ENCODE measurements at regions not wholly inside any gene's neighbourhood (a gene's known extent, or its start where the extent isn't known, plus 50 kb on each side); places are given as distances from the start of the nearest gene placed in this dataset.

- Mint-ChIP-seq H3K4me1 (peaks cover 22% of the 10 kb centered on the region), H3K36me3 (peaks cover 6% of the 10 kb centered on the region), H3K4me3 (no peak overlapping the region), H3K9me3 (peaks cover 17% of the 10 kb centered on the region), H3K27me3 (ENCODE audit: low read depth) (no peaks in the 10 kb centered on the region; the same call in 1 of the 2 replicates), H3K27ac (no peak overlapping the region)
- CTCF ChIA-PET: no interaction called here
- ATAC-seq (no peak), DNase-seq (ENCODE audit: low spot score) (no peak)
- POLR2A ChIA-PET: no interaction called here
- TF ChIP-seq ESRRA (CRISPR knock-in tag; IDR thresholded peaks at IDR 0.05; ENCODE audit: borderline replicate concordance) (no peak), ZNF671 (CRISPR knock-in tag; IDR thresholded peaks at IDR 0.05) (no peak), ZBTB21 (CRISPR knock-in tag; IDR thresholded peaks at IDR 0.05; ENCODE audit: borderline replicate concordance) (no peak), KAT7 (CRISPR knock-in tag; IDR thresholded peaks at IDR 0.05; ENCODE audit: borderline replicate concordance) (no peak), ZNF138 (CRISPR knock-in tag; conservative IDR thresholded peaks at IDR 0.05) (no peak), EMX1 (CRISPR knock-in tag; IDR thresholded peaks at IDR 0.05) (no peak), PRRX2 (CRISPR knock-in tag; IDR thresholded peaks at IDR 0.05) (no peak), CTCF (IDR thresholded peaks at IDR 0.05) (no peak), GABPB1 (CRISPR knock-in tag; IDR thresholded peaks at IDR 0.05) (no peak), ZNF232 (CRISPR knock-in tag; IDR thresholded peaks at IDR 0.05) (no peak), ZMAT4 (CRISPR knock-in tag; IDR thresholded peaks at IDR 0.05) (no peak), HMGA2 (CRISPR knock-in tag; IDR thresholded peaks at IDR 0.05) (no peak)
These were observed 55.9 kb upstream of the BCL6 start for GRCh38 chr3:187801152-187801551.

GRCh38 chr3:187802203-187802927 lies 57.1 kb upstream of the BCL6 start:
- DNase-seq (ENCODE audit: low spot score): no peak
- ChIA-PET POLR2A (no interaction called here), CTCF (no interaction called here)
- no peak for ATAC-seq
- Mint-ChIP-seq H3K9me3 (peaks cover 22% of the 10 kb centered on the region), H3K27ac (no peak overlapping the region), H3K27me3 (ENCODE audit: low read depth) (no peaks in the 10 kb centered on the region; the same call in 1 of the 2 replicates), H3K4me1 (peaks cover 22% of the 10 kb centered on the region), H3K36me3 (peaks cover 6% of the 10 kb centered on the region), H3K4me3 (no peak overlapping the region)
- no peak for TF ChIP-seq TP53 (CRISPR knock-in tag; IDR thresholded peaks at IDR 0.05)
- TF ChIP-seq ELF4 (CRISPR knock-in tag; IDR thresholded peaks at IDR 0.05; ENCODE audit: low read depth): no peak
- TF ChIP-seq GRHL2 (CRISPR knock-in tag; IDR thresholded peaks at IDR 0.05; ENCODE audit: insufficient replicate concordance, severe bottlenecking): no peak
- no peak for TF ChIP-seq ESRRA (CRISPR knock-in tag; IDR thresholded peaks at IDR 0.05; ENCODE audit: borderline replicate concordance)
- no peak for TF ChIP-seq RORB (CRISPR knock-in tag; IDR thresholded peaks at IDR 0.05)
- TF ChIP-seq ZNF512 (CRISPR knock-in tag; IDR thresholded peaks at IDR 0.05; ENCODE audit: borderline replicate concordance): no peak
- TF ChIP-seq JUN (CRISPR knock-in tag; IDR thresholded peaks at IDR 0.05): no peak
- TF ChIP-seq NR2C2 (CRISPR knock-in tag; IDR thresholded peaks at IDR 0.05): no peak
- no peak for TF ChIP-seq KAT7 (CRISPR knock-in tag; IDR thresholded peaks at IDR 0.05; ENCODE audit: borderline replicate concordance)
- TF ChIP-seq CREM (CRISPR knock-in tag; IDR thresholded peaks at IDR 0.05): no peak
- TF ChIP-seq HMGA2 (CRISPR knock-in tag; IDR thresholded peaks at IDR 0.05): no peak
- TF ChIP-seq PREB (CRISPR knock-in tag; IDR thresholded peaks at IDR 0.05; ENCODE audit: borderline replicate concordance): no peak

Data from WTC11 (cell line).